ENCODE measurements at regions not wholly inside any gene's neighbourhood (a gene's known extent, or its start where the extent isn't known, plus 50 kb on each side); places are given as distances from the start of the nearest gene placed in this dataset.

DNA sequence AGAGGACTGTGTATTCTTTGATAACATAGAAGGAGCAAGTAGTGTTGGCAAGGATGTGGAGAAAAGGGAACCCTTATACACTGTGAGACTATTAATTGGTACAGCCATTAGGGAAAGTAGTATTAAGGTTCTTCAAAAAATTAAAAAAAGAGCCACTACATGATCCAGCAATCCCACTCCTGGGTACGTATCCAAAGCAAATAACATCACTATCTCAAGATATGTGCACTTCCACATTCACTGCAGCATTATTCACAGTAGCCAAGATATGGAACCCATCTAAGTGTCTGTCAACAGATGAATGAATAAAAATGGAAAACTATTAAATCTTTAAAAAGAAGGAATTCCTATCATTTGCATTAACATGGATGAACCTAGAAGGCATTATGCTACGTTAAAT, 693.2 kb upstream of the RIOK2 start:
- Histone ChIP-seq H3K9me3 (ENCODE audit: low read depth) (no peaks in the 10 kb centered on the region), H3K4me3 (no peak overlapping the region), H3K27me3 (no peaks in the 10 kb centered on the region), H3K36me3 (replicated peaks; ENCODE audit: insufficient read depth, low read depth) (no peaks in the 10 kb centered on the region), H3K4me2 (no peak overlapping the region), H3K27ac (no peak overlapping the region), H2AFZ (no peak overlapping the region), H4K20me1 (ENCODE audit: insufficient read depth, poor library complexity, severe bottlenecking) (no peaks in the 10 kb centered on the region), H3K79me2 (no peaks in the 10 kb centered on the region), H3K4me1 (ENCODE audit: insufficient read depth) (no peaks in the 10 kb centered on the region), H3K9me2 (replicated peaks; ENCODE audit: insufficient read depth) (no peaks in the 10 kb centered on the region)
- TF ChIP-seq, protein P1, sequence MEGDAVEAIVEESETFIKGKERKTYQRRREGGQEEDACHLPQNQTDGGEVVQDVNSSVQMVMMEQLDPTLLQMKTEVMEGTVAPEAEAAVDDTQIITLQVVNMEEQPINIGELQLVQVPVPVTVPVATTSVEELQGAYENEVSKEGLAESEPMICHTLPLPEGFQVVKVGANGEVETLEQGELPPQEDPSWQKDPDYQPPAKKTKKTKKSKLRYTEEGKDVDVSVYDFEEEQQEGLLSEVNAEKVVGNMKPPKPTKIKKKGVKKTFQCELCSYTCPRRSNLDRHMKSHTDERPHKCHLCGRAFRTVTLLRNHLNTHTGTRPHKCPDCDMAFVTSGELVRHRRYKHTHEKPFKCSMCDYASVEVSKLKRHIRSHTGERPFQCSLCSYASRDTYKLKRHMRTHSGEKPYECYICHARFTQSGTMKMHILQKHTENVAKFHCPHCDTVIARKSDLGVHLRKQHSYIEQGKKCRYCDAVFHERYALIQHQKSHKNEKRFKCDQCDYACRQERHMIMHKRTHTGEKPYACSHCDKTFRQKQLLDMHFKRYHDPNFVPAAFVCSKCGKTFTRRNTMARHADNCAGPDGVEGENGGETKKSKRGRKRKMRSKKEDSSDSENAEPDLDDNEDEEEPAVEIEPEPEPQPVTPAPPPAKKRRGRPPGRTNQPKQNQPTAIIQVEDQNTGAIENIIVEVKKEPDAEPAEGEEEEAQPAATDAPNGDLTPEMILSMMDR (IDR thresholded peaks at IDR 0.05; ENCODE audit: poor library complexity) = no peak
- TF ChIP-seq EZH2phosphoT487 (IDR thresholded peaks at IDR 0.05; ENCODE audit: low read depth, severe bottlenecking, unreplicated experiment) = no peak
- no peak for TF ChIP-seq EZH2 (IDR thresholded peaks at IDR 0.05; ENCODE audit: borderline replicate concordance)
- 80% methylated on average over 2 of the region's 2 CpGs for WGBS (ENCODE audit: low lambda C conversion rate, missing lambda C conversion rate)
- no peak for DNase-seq (ENCODE audit: low spot score)

DNA sequence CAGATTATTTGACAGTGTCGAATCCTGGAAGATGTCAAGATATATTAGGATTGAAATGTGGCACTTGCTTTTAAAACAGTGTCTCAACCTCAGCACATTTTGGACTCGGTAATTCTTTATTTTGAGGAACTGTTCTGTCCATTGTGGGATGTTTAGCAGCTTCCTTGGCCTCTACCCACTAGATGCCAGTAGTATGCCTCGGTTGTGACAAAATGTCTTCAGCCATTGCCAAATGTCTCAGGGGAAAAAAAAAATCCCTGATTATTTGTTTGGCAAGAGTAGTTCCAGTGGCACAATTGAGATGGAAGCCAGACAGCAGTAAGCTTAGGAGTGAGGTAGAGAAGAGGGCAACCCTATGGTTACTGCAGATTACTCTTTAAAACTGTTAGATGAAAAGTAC, 694.5 kb upstream of the RIOK2 start:
- DNase-seq (ENCODE audit: low spot score) = no peak
- H4K20me1 ChIP-seq (ENCODE audit: insufficient read depth, poor library complexity, severe bottlenecking) = no peaks in the 10 kb centered on the region
- 84% methylated on average over 3 of the region's 3 CpGs for WGBS (ENCODE audit: low lambda C conversion rate, missing lambda C conversion rate)
- no peaks in the 10 kb centered on the region for H3K36me3 ChIP-seq (replicated peaks; ENCODE audit: insufficient read depth, low read depth)
- no peaks in the 10 kb centered on the region for H3K9me3 ChIP-seq (ENCODE audit: low read depth)
- H3K4me2 ChIP-seq = no peak overlapping the region
- H3K79me2 ChIP-seq = no peaks in the 10 kb centered on the region
- H3K4me3 ChIP-seq = no peak overlapping the region
- TF ChIP-seq, protein P1 (IDR thresholded peaks at IDR 0.05; ENCODE audit: poor library complexity) = no peak
- TF ChIP-seq EZH2phosphoT487 (IDR thresholded peaks at IDR 0.05; ENCODE audit: low read depth, severe bottlenecking, unreplicated experiment) = no peak
- TF ChIP-seq EZH2 (IDR thresholded peaks at IDR 0.05; ENCODE audit: borderline replicate concordance) = no peak
- no peaks in the 10 kb centered on the region for H3K9me2 ChIP-seq (replicated peaks; ENCODE audit: insufficient read depth)
- H2AFZ ChIP-seq = no peak overlapping the region
- no peaks in the 10 kb centered on the region for H3K27me3 ChIP-seq
- H3K27ac ChIP-seq = no peak overlapping the region
- H3K4me1 ChIP-seq (ENCODE audit: insufficient read depth) = no peaks in the 10 kb centered on the region

DNA sequence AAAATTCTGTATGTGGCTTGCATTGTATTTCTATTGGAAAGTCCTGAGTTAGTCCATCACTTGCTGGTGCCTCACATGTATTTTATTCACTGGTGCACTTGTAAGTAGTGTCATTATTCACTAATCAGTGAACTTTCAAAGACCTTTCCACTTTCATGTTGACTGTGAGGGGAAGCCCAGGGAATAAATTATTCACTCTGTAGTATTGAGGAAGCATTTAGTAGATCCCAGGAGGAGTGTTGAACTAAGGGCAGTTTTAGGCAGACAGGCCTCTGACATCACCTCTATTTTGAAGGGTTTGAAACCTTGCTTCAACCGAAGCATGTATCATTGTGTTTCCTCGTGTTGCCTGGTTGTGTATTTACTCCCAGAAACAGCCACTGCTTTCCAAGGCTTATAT, 705.4 kb upstream of the RIOK2 start:
- Histone ChIP-seq H3K79me2 (no peaks in the 10 kb centered on the region), H3K4me3 (no peak overlapping the region), H2AFZ (no peak overlapping the region), H3K9me3 (ENCODE audit: low read depth) (no peaks in the 10 kb centered on the region), H3K4me2 (no peak overlapping the region), H3K9me2 (replicated peaks; ENCODE audit: insufficient read depth) (no peaks in the 10 kb centered on the region), H3K36me3 (replicated peaks; ENCODE audit: insufficient read depth, low read depth) (no peaks in the 10 kb centered on the region), H3K27me3 (no peaks in the 10 kb centered on the region), H4K20me1 (ENCODE audit: insufficient read depth, poor library complexity, severe bottlenecking) (no peaks in the 10 kb centered on the region), H3K4me1 (ENCODE audit: insufficient read depth) (no peaks in the 10 kb centered on the region), H3K27ac (no peak overlapping the region)
- DNase-seq (ENCODE audit: low spot score) = no peak
- WGBS (ENCODE audit: low lambda C conversion rate, missing lambda C conversion rate) = 86% methylated on average over 2 of the region's 2 CpGs
- no peak for TF ChIP-seq EZH2 (IDR thresholded peaks at IDR 0.05; ENCODE audit: borderline replicate concordance)
- TF ChIP-seq, protein P1 (IDR thresholded peaks at IDR 0.05; ENCODE audit: poor library complexity) = no peak
- no peak for TF ChIP-seq EZH2phosphoT487 (IDR thresholded peaks at IDR 0.05; ENCODE audit: low read depth, severe bottlenecking, unreplicated experiment)

DNA sequence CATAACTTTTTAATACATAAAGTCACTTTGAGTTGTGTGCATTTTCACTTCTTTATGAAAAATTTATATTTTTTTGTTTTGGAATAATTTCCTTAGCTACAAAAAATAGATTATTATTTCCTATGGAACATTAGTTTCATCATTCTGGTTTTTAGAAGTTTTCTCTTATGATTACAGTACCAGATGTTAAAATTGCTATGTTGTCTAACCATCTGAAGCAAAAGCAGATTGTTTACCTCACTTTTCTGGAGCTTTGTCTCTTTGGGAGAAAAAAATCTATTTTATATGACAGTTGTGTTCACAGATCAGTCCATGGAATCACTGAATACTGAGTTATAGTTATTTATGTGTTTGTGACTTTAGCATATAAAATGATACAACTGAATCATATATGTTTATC, 708.9 kb upstream of the RIOK2 start:
- H4K20me1 ChIP-seq (ENCODE audit: insufficient read depth, poor library complexity, severe bottlenecking) = no peaks in the 10 kb centered on the region
- DNase-seq (ENCODE audit: low spot score) = no peak
- no peaks in the 10 kb centered on the region for H3K79me2 ChIP-seq
- H3K4me2 ChIP-seq = no peak overlapping the region
- no peaks in the 10 kb centered on the region for H3K27me3 ChIP-seq
- H3K9me2 ChIP-seq (replicated peaks; ENCODE audit: insufficient read depth) = no peaks in the 10 kb centered on the region
- TF ChIP-seq, protein P1 (IDR thresholded peaks at IDR 0.05; ENCODE audit: poor library complexity) = no peak
- no peak for TF ChIP-seq EZH2phosphoT487 (IDR thresholded peaks at IDR 0.05; ENCODE audit: low read depth, severe bottlenecking, unreplicated experiment)
- TF ChIP-seq EZH2 (IDR thresholded peaks at IDR 0.05; ENCODE audit: borderline replicate concordance) = no peak
- H3K36me3 ChIP-seq (replicated peaks; ENCODE audit: insufficient read depth, low read depth) = no peaks in the 10 kb centered on the region
- H2AFZ ChIP-seq = no peak overlapping the region
- H3K9me3 ChIP-seq (ENCODE audit: low read depth) = no peaks in the 10 kb centered on the region
- no peak overlapping the region for H3K27ac ChIP-seq
- H3K4me1 ChIP-seq (ENCODE audit: insufficient read depth) = no peaks in the 10 kb centered on the region
- H3K4me3 ChIP-seq = no peak overlapping the region
